ENCODE measurements at regions not wholly inside any gene's neighbourhood (a gene's known extent, or its start where the extent isn't known, plus 50 kb on each side); places are given as distances from the start of the nearest gene placed in this dataset.

DNA sequence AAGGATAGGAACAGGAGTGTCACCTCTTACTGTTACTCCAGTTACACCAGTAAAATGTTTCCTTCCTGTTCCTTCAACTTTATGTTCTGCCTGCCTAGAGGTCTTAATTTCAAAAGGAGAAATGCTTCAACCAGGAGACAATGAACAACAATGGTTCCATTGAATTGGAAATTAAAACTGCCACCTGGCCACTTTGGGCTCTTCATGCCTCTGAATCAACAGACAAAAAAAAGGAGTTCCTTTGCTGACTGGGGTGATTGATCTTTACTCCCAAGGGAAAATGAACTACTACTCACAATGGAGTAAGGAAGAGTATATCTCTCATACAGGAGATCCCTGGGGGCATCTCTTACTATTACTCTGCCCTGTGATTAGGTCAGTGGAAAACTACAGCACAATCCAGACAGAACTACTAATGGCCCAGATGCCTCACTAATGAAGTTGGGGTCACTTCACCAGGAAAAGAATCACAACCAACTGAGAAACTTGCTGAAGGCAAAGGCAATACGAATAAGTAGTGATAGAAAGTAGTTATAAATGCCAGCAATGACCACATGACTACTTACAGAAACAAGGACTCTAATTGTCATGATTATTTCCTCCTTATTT, 76.6 kb upstream of the PRDX6 start:
- no peaks in the 10 kb centered on the region for H3K9me3 Mint-ChIP-seq (ENCODE audit: unreplicated experiment)

DNA sequence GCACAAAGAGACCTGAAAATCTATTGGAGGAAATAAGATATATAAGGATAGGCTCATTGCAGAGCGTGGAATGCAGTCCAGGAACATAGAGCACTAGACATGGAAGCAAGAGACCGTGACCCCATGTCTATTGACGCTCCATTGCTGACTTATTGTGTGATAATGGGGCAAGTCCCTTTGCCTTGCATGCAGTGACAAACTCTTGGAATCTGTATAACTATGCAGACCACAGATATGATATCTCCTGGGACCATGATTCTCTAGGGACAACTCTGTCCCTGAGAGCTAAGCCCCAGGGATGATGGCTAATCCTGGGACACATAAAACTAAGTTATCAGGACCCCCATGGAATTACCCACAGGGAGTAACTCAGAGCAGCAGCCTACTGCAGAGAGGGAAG, 73.1 kb upstream of the PRDX6 start:
- Mint-ChIP-seq H3K9me3 (ENCODE audit: unreplicated experiment) (no peaks in the 10 kb centered on the region), H3K4me3 (ENCODE audit: unreplicated experiment) (no peak overlapping the region), H3K4me1 (ENCODE audit: unreplicated experiment) (peaks cover 5% of the 10 kb centered on the region), H3K27ac (ENCODE audit: unreplicated experiment) (no peak overlapping the region), H3K36me3 (ENCODE audit: unreplicated experiment) (no peaks in the 10 kb centered on the region), H3K27me3 (ENCODE audit: unreplicated experiment) (no peaks in the 10 kb centered on the region)
- TF ChIP-seq, protein P1, sequence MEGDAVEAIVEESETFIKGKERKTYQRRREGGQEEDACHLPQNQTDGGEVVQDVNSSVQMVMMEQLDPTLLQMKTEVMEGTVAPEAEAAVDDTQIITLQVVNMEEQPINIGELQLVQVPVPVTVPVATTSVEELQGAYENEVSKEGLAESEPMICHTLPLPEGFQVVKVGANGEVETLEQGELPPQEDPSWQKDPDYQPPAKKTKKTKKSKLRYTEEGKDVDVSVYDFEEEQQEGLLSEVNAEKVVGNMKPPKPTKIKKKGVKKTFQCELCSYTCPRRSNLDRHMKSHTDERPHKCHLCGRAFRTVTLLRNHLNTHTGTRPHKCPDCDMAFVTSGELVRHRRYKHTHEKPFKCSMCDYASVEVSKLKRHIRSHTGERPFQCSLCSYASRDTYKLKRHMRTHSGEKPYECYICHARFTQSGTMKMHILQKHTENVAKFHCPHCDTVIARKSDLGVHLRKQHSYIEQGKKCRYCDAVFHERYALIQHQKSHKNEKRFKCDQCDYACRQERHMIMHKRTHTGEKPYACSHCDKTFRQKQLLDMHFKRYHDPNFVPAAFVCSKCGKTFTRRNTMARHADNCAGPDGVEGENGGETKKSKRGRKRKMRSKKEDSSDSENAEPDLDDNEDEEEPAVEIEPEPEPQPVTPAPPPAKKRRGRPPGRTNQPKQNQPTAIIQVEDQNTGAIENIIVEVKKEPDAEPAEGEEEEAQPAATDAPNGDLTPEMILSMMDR (IDR thresholded peaks at IDR 0.05), result no peak
- DNase-seq (ENCODE audit: extremely low spot score, unreplicated experiment), result no peak

More for the DNA sequence above, 76.6 kb upstream of the PRDX6 start:
- Mint-ChIP-seq H3K36me3 (ENCODE audit: unreplicated experiment) (no peaks in the 10 kb centered on the region), H3K4me1 (ENCODE audit: unreplicated experiment) (peaks cover under 1% of the 10 kb centered on the region), H3K27ac (ENCODE audit: unreplicated experiment) (no peak overlapping the region), H3K27me3 (ENCODE audit: unreplicated experiment) (no peaks in the 10 kb centered on the region), H3K4me3 (ENCODE audit: unreplicated experiment) (no peak overlapping the region)
- no peak for DNase-seq (ENCODE audit: extremely low spot score, unreplicated experiment)
- TF ChIP-seq, protein P1 (IDR thresholded peaks at IDR 0.05), result no peak

DNA sequence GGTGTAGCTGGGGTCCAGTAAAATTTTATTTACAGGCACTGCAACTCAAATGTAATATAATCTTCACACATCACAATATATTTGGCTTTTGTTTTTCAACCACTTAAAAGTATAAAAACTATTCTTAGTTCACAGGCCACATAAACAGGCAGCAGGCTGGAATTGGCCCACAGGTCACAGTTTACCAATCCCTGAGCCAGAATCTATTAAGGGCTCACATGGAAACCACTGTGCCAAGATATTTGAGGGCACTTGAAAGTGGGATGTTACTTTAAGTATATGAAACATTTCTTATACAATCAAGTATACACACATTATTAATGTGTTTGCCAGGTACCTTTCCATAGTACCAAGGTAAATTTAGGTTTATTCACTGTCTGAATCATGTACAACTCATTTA, 71.9 kb upstream of the PRDX6 start:
- Mint-ChIP-seq H3K4me1 (ENCODE audit: unreplicated experiment) (peaks cover 5% of the 10 kb centered on the region), H3K36me3 (ENCODE audit: unreplicated experiment) (no peaks in the 10 kb centered on the region), H3K27ac (ENCODE audit: unreplicated experiment) (no peak overlapping the region), H3K27me3 (ENCODE audit: unreplicated experiment) (no peaks in the 10 kb centered on the region), H3K9me3 (ENCODE audit: unreplicated experiment) (no peaks in the 10 kb centered on the region), H3K4me3 (ENCODE audit: unreplicated experiment) (no peak overlapping the region)
- DNase-seq (ENCODE audit: extremely low spot score, unreplicated experiment), result no peak
- TF ChIP-seq, protein P1 (IDR thresholded peaks at IDR 0.05), result no peak

DNA sequence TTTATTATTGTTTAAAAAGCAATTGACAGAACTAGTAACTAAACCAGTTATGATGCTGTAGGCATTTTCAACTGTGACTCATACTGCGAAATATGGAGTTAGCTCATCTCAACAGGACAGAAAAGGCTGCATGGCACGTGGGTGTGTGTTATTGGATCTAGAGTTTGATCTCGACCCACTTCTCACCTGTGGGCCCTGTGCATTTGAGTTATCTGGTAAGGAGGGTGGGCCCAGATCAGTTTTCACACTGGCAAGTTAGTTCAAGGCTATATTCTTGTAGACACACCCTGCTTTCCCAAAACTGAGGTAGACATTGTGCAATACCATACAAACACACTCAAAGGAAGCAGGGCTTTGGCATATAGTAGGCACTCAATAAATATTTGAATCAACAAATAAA, 71.3 kb upstream of the PRDX6 start:
- no peaks in the 10 kb centered on the region for H3K27me3 Mint-ChIP-seq (ENCODE audit: unreplicated experiment)
- H3K9me3 Mint-ChIP-seq (ENCODE audit: unreplicated experiment), result no peaks in the 10 kb centered on the region
- H3K4me1 Mint-ChIP-seq (ENCODE audit: unreplicated experiment), result peaks cover 5% of the 10 kb centered on the region
- TF ChIP-seq, protein P1 (IDR thresholded peaks at IDR 0.05), result no peak
- no peak overlapping the region for H3K4me3 Mint-ChIP-seq (ENCODE audit: unreplicated experiment)
- no peak overlapping the region for H3K27ac Mint-ChIP-seq (ENCODE audit: unreplicated experiment)
- no peak for DNase-seq (ENCODE audit: extremely low spot score, unreplicated experiment)
- H3K36me3 Mint-ChIP-seq (ENCODE audit: unreplicated experiment), result no peaks in the 10 kb centered on the region

DNA sequence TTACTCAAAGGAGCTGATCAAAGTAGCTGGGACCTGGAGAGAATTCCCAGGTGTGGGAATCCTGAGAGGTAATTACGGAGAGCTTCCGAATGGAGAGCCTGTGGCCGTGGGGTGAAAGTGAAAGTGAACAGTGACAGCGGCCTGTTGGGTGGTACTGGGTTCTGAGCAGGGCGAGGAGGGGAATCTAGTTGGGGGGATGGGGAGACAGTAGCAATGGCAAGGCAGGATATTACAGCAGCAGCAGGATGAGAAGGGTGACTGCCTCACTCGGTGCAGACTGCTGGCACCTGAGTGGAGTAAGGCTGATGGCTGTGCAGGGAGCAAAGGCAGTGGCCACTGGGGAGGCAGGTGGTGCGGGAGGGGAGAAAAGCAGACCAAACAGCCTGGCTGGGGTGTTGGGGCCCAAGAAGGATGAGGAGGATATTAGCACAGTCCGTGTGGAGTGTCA, 70.3 kb upstream of the PRDX6 start:
- no peak overlapping the region for H3K4me3 Mint-ChIP-seq (ENCODE audit: unreplicated experiment)
- no peaks in the 10 kb centered on the region for H3K9me3 Mint-ChIP-seq (ENCODE audit: unreplicated experiment)
- H3K36me3 Mint-ChIP-seq (ENCODE audit: unreplicated experiment), result no peaks in the 10 kb centered on the region
- TF ChIP-seq, protein P1 (IDR thresholded peaks at IDR 0.05), result no peak
- no peak overlapping the region for H3K27ac Mint-ChIP-seq (ENCODE audit: unreplicated experiment)
- no peaks in the 10 kb centered on the region for H3K27me3 Mint-ChIP-seq (ENCODE audit: unreplicated experiment)
- H3K4me1 Mint-ChIP-seq (ENCODE audit: unreplicated experiment), result peaks cover 5% of the 10 kb centered on the region
- DNase-seq (ENCODE audit: extremely low spot score, unreplicated experiment), result no peak
